PC-9 (cell line): ENCODE measurements at regions not wholly inside any gene's neighbourhood (a gene's known extent, or its start where the extent isn't known, plus 50 kb on each side); places are given as distances from the start of the nearest gene placed in this dataset.
"Not testable (repeated sequence)": the region's sequence is repeated elsewhere in the genome, so short reads cannot be mapped to it uniquely, and the experiment has no call there.

Source experiments
- CTCF ChIP-seq: fragments of 200-600 bp; sonication (generic); conservative IDR thresholded peaks from 2 replicates; pipeline ENCODE4 v1.6.1; 2017; ENCODE audit warnings: mixed run types, antibody characterized with exemption, mild to moderate bottlenecking, moderate library complexity
- EZH2 ChIP-seq: fragments of 200-600 bp; sonication (generic); IDR thresholded peaks from 2 replicates; pipeline ENCODE4 v1.8.0; 2017; ENCODE audit warnings: antibody characterized with exemption, low read depth

DNA sequence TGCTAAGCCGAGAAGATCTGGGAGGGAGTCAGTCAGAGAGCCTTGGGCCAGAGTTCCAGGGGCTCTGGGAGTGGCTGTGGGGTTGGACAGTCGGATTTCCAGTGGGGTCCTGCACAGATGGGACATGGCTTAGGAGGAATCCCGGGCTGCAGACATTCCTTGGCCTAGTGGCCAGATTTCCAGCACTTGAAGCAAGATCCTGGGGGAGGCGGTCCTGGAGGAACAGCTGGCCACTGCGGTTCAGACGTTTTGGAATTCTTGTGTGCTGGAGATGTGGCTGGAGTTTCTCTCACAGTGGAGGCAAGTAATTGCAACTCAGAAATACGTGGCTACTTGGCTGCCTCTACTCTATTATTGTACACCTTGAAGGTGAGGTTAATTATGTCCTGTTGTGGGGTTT, 80.7 kb upstream of the KIF5B start:
- TF ChIP-seq CTCF, EZH2: not testable (repeated sequence)
